ENCODE measurements at regions not wholly inside any gene's neighbourhood (a gene's known extent, or its start where the extent isn't known, plus 50 kb on each side); places are given as distances from the start of the nearest gene placed in this dataset.

DNA sequence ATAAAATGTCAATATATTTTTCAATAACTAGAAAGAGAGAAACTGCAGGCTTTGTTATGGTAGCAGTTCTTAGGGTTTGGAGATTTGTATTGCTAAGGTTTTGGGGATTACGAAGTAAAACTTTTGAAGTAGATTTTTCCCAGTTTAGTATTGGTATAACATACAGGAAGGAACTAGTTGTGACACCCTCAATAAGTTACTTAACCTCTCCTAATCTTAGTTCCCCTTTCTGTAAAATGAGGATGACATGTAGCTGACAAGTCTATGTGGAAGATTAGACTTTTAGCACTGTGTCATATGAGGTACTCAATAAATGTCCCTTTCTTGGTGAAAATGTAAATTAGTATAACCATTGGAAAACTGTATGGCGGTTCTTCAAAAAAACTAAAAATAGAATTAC lies 73.4 kb upstream of the ATG10 start (continued):
- TF ChIP-seq, protein P1, sequence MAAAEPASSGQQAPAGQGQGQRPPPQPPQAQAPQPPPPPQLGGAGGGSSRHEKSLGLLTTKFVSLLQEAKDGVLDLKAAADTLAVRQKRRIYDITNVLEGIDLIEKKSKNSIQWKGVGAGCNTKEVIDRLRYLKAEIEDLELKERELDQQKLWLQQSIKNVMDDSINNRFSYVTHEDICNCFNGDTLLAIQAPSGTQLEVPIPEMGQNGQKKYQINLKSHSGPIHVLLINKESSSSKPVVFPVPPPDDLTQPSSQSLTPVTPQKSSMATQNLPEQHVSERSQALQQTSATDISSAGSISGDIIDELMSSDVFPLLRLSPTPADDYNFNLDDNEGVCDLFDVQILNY (CRISPR knock-in tag; IDR thresholded peaks at IDR 0.05): no peak
- TF ChIP-seq IRF2 (CRISPR knock-in tag; IDR thresholded peaks at IDR 0.05; ENCODE audit: borderline replicate concordance, low read depth): no peak

DNA sequence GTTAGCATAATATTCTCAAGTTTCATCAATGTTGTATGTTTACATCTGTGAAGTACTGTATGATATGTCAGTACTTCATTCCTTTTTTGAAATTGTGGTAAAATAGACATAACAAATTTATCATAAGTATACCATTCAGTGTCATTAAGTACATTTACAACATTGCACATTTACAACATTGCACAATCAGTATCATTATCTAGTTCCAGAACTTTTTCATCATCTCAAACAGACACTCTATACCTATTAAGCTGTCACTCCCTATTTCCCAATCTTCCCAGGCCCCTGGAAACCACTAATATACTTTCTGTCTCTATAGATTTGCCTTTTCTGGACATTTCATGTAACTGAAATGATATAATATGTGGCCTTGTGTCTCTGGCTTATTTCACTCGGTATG lies 75.1 kb upstream of the ATG10 start:
- TF ChIP-seq CREM (CRISPR knock-in tag; IDR thresholded peaks at IDR 0.05) (no peak), SP1 (CRISPR knock-in tag; conservative IDR thresholded peaks at IDR 0.05) (no peak), RORB (CRISPR knock-in tag; IDR thresholded peaks at IDR 0.05) (no peak)
- TF ChIP-seq, protein P2, sequence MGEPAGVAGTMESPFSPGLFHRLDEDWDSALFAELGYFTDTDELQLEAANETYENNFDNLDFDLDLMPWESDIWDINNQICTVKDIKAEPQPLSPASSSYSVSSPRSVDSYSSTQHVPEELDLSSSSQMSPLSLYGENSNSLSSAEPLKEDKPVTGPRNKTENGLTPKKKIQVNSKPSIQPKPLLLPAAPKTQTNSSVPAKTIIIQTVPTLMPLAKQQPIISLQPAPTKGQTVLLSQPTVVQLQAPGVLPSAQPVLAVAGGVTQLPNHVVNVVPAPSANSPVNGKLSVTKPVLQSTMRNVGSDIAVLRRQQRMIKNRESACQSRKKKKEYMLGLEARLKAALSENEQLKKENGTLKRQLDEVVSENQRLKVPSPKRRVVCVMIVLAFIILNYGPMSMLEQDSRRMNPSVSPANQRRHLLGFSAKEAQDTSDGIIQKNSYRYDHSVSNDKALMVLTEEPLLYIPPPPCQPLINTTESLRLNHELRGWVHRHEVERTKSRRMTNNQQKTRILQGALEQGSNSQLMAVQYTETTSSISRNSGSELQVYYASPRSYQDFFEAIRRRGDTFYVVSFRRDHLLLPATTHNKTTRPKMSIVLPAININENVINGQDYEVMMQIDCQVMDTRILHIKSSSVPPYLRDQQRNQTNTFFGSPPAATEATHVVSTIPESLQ (CRISPR knock-in tag; IDR thresholded peaks at IDR 0.05): no peak
- H3K36me3 Mint-ChIP-seq: peaks cover 33% of the 10 kb centered on the region
- ChIA-PET POLR2A (no interaction called here), CTCF (no interaction called here)
- H3K9me3 Mint-ChIP-seq: peaks cover 38% of the 10 kb centered on the region
- no peaks in the 10 kb centered on the region; the same call in 1 of the 2 replicates for H3K27me3 Mint-ChIP-seq (ENCODE audit: low read depth)
- no peak overlapping the region for H3K4me3 Mint-ChIP-seq
- DNase-seq (ENCODE audit: low spot score) (no peak), ATAC-seq (no peak)
- no peak overlapping the region for H3K27ac Mint-ChIP-seq
- H3K4me1 Mint-ChIP-seq: peaks cover 9% of the 10 kb centered on the region

DNA sequence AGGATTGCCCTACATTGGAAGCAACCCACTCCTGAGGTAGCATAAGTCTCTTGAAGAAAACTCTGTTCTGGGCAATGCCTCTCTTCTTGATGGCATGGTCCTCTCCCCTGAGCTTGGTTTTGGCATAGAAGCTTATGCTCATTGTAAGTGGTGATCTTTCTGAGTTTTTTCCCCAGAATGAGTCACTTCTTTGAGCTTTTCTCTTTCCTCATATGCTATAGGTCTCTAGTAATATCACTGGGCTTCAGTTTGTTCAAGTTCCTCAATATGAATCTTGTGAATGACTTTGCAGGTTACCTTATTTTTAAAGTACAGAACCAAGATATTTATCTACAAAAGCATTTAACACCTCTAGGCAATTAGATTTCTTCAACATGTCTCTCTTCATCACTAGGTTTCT lies 76.5 kb upstream of the ATG10 start:
- ATAC-seq (no peak), DNase-seq (ENCODE audit: low spot score) (no peak)
- peaks cover 35% of the 10 kb centered on the region for H3K36me3 Mint-ChIP-seq
- ChIA-PET CTCF (interaction anchor here (0.7 to 1.2 kb wide), 2 partner anchors 11 to 688 kb away, joined by 3 read pairs; no protein-coding TSS in a partner anchor), POLR2A (no interaction called here)
- H3K27me3 Mint-ChIP-seq (ENCODE audit: low read depth): no peaks in the 10 kb centered on the region
- H3K9me3 Mint-ChIP-seq: peaks cover 38% of the 10 kb centered on the region
- H3K27ac Mint-ChIP-seq: no peak overlapping the region
- H3K4me3 Mint-ChIP-seq: no peak overlapping the region
- no peaks in the 10 kb centered on the region for H3K4me1 Mint-ChIP-seq
- TF ChIP-seq, protein P3, sequence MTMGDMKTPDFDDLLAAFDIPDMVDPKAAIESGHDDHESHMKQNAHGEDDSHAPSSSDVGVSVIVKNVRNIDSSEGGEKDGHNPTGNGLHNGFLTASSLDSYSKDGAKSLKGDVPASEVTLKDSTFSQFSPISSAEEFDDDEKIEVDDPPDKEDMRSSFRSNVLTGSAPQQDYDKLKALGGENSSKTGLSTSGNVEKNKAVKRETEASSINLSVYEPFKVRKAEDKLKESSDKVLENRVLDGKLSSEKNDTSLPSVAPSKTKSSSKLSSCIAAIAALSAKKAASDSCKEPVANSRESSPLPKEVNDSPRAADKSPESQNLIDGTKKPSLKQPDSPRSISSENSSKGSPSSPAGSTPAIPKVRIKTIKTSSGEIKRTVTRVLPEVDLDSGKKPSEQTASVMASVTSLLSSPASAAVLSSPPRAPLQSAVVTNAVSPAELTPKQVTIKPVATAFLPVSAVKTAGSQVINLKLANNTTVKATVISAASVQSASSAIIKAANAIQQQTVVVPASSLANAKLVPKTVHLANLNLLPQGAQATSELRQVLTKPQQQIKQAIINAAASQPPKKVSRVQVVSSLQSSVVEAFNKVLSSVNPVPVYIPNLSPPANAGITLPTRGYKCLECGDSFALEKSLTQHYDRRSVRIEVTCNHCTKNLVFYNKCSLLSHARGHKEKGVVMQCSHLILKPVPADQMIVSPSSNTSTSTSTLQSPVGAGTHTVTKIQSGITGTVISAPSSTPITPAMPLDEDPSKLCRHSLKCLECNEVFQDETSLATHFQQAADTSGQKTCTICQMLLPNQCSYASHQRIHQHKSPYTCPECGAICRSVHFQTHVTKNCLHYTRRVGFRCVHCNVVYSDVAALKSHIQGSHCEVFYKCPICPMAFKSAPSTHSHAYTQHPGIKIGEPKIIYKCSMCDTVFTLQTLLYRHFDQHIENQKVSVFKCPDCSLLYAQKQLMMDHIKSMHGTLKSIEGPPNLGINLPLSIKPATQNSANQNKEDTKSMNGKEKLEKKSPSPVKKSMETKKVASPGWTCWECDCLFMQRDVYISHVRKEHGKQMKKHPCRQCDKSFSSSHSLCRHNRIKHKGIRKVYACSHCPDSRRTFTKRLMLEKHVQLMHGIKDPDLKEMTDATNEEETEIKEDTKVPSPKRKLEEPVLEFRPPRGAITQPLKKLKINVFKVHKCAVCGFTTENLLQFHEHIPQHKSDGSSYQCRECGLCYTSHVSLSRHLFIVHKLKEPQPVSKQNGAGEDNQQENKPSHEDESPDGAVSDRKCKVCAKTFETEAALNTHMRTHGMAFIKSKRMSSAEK (CRISPR knock-in tag; IDR thresholded peaks at IDR 0.05; ENCODE audit: borderline replicate concordance): no peak
- TF ChIP-seq, protein P4, sequence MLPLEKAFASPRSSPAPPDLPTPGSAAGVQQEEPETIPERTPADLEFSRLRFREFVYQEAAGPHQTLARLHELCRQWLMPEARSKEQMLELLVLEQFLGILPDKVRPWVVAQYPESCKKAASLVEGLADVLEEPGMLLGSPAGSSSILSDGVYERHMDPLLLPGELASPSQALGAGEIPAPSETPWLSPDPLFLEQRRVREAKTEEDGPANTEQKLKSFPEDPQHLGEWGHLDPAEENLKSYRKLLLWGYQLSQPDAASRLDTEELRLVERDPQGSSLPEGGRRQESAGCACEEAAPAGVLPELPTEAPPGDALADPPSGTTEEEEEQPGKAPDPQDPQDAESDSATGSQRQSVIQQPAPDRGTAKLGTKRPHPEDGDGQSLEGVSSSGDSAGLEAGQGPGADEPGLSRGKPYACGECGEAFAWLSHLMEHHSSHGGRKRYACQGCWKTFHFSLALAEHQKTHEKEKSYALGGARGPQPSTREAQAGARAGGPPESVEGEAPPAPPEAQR (CRISPR knock-in tag; IDR thresholded peaks at IDR 0.05): no peak
- TF ChIP-seq ZNF423 (CRISPR knock-in tag; IDR thresholded peaks at IDR 0.05): no peak
- no peak for TF ChIP-seq TEAD4 (CRISPR knock-in tag; IDR thresholded peaks at IDR 0.05)
- no peak for TF ChIP-seq OVOL2 (CRISPR knock-in tag; IDR thresholded peaks at IDR 0.05; ENCODE audit: borderline replicate concordance)
- TF ChIP-seq TCF7 (CRISPR knock-in tag; IDR thresholded peaks at IDR 0.05; ENCODE audit: low read depth): no peak
- TF ChIP-seq, protein P5, sequence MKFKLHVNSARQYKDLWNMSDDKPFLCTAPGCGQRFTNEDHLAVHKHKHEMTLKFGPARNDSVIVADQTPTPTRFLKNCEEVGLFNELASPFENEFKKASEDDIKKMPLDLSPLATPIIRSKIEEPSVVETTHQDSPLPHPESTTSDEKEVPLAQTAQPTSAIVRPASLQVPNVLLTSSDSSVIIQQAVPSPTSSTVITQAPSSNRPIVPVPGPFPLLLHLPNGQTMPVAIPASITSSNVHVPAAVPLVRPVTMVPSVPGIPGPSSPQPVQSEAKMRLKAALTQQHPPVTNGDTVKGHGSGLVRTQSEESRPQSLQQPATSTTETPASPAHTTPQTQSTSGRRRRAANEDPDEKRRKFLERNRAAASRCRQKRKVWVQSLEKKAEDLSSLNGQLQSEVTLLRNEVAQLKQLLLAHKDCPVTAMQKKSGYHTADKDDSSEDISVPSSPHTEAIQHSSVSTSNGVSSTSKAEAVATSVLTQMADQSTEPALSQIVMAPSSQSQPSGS (CRISPR knock-in tag; IDR thresholded peaks at IDR 0.05; ENCODE audit: borderline replicate concordance, low read depth): no peak
- TF ChIP-seq, protein P6, sequence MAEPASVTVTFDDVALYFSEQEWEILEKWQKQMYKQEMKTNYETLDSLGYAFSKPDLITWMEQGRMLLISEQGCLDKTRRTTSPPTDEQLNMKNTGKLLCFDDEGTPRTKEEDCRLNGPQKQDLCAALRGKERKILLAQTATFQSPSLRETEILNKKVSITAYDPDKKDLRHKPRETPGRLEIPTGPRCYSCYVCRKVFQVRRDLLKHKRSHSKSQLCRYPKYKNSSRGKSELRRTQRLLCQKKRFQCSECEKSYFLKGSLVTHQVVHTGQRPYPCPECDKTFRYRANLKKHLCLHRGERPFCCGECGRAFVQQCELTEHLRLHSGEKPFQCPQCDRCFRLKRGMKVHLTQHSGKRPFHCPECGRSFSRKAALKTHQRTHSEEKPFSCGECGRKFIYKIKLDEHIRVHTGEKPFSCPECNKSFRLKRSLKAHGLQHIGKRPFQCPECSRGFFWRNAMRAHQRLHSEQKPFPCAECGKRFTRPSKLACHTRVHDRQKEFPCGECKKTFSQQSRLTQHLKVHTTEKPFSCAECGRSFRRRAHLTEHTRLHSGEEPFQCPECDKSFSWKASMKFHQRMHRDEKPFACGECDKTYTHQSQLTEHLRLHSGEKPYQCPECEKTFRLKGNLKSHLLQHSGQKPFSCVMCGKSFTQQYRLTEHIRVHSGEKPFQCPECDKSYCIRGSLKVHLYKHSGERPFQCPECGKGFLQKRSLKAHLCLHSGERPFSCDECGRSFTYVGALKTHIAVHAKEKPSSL (CRISPR knock-in tag; conservative IDR thresholded peaks at IDR 0.05): no peak
- TF ChIP-seq, protein P7, sequence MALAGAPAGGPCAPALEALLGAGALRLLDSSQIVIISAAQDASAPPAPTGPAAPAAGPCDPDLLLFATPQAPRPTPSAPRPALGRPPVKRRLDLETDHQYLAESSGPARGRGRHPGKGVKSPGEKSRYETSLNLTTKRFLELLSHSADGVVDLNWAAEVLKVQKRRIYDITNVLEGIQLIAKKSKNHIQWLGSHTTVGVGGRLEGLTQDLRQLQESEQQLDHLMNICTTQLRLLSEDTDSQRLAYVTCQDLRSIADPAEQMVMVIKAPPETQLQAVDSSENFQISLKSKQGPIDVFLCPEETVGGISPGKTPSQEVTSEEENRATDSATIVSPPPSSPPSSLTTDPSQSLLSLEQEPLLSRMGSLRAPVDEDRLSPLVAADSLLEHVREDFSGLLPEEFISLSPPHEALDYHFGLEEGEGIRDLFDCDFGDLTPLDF (CRISPR knock-in tag; IDR thresholded peaks at IDR 0.05): no peak
- TF ChIP-seq EMX1 (CRISPR knock-in tag; IDR thresholded peaks at IDR 0.05): no peak
- TF ChIP-seq, protein P8, sequence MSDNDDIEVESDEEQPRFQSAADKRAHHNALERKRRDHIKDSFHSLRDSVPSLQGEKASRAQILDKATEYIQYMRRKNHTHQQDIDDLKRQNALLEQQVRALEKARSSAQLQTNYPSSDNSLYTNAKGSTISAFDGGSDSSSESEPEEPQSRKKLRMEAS (CRISPR knock-in tag; IDR thresholded peaks at IDR 0.05): no peak
- TF ChIP-seq, protein P9, sequence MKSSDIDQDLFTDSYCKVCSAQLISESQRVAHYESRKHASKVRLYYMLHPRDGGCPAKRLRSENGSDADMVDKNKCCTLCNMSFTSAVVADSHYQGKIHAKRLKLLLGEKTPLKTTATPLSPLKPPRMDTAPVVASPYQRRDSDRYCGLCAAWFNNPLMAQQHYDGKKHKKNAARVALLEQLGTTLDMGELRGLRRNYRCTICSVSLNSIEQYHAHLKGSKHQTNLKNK (CRISPR knock-in tag; IDR thresholded peaks at IDR 0.05): no peak
- no peak for TF ChIP-seq ZNF263 (CRISPR knock-in tag; IDR thresholded peaks at IDR 0.05; ENCODE audit: low read depth)
- TF ChIP-seq JUN (CRISPR knock-in tag; IDR thresholded peaks at IDR 0.05): no peak

All from WTC11 (cell line).